ENCODE measurements at regions not wholly inside any gene's neighbourhood (a gene's known extent, or its start where the extent isn't known, plus 50 kb on each side); places are given as distances from the start of the nearest gene placed in this dataset.

- TF ChIP-seq CTCF (IDR thresholded peaks at IDR 0.05) (no peak), POLR2AphosphoS5 (IDR thresholded peaks at IDR 0.05; ENCODE audit: insufficient read depth in 1 of 2, low read depth in 1 of 2) (no peak)
Measured at GRCh38 chr11:45569776-45570175, 95.6 kb downstream of the CHST1 start.

Measured in vagina (tissue), 2 donors.